KMS-11 (cell line): ENCODE measurements at regions not wholly inside any gene's neighbourhood (a gene's known extent, or its start where the extent isn't known, plus 50 kb on each side); places are given as distances from the start of the nearest gene placed in this dataset.

Source experiments
- H2AFZ ChIP-seq: fragments of 200-600 bp; sonication (generic); 2 replicates; pipeline ENCODE4 v1.6.1; 2016; ENCODE audit warnings: antibody characterized with exemption, mixed run types, low read depth
- H3K27ac ChIP-seq: fragments of 200-600 bp; sonication (generic); 2 replicates; pipeline ENCODE4 v1.6.1; 2016; ENCODE audit warnings: mild to moderate bottlenecking, mixed run types
- H3K27me3 ChIP-seq: fragments of 200-600 bp; sonication (generic); 2 replicates; pipeline ENCODE4 v1.6.1; 2017; ENCODE audit warnings: mild to moderate bottlenecking, low read depth, mixed run types, moderate library complexity; ENCODE audit not compliant: insufficient read depth
- H3K36me3 ChIP-seq: fragments of 200-600 bp; sonication (generic); 2 replicates; pipeline ENCODE4 v1.6.1; 2017; ENCODE audit warnings: mild to moderate bottlenecking, mixed run types; ENCODE audit not compliant: insufficient read depth
- H3K4me1 ChIP-seq: fragments of 200-600 bp; sonication (generic); 2 replicates; pipeline ENCODE4 v1.6.1; 2016; ENCODE audit warnings: mild to moderate bottlenecking, low read depth, mixed run types; ENCODE audit not compliant: poor library complexity, severe bottlenecking
- H3K4me2 ChIP-seq: fragments of 200-600 bp; sonication (generic); 2 replicates; pipeline ENCODE4 v1.7.0; 2016; ENCODE audit warnings: mild to moderate bottlenecking, mixed run types
- H3K4me3 ChIP-seq: fragments of 200-600 bp; sonication (generic); IDR thresholded peaks from 2 replicates; pipeline ENCODE4 v1.6.1; 2017; ENCODE audit warnings: low read depth, low read length, mixed read lengths; ENCODE audit not compliant: insufficient read depth
- H3K79me2 ChIP-seq: fragments of 200-600 bp; sonication (generic); 2 replicates; pipeline ENCODE4 v1.6.1; 2016; ENCODE audit warnings: low read depth, mixed run types; ENCODE audit not compliant: insufficient read depth
- H3K9ac ChIP-seq: fragments of 200-600 bp; sonication (generic); 2 replicates; pipeline ENCODE4 v1.6.1; 2016; ENCODE audit warnings: mild to moderate bottlenecking, mixed run types
- H4K20me1 ChIP-seq: fragments of 200-600 bp; sonication (generic); 2 replicates; pipeline ENCODE4 v1.6.1; 2016; ENCODE audit warnings: mild to moderate bottlenecking, mixed run types; ENCODE audit not compliant: insufficient read depth
- CTCF ChIP-seq: fragments of 200-600 bp; sonication (generic); conservative IDR thresholded peaks from 2 replicates; pipeline ENCODE4 v1.6.1; 2017; ENCODE audit warnings: low read depth, mild to moderate bottlenecking, antibody characterized with exemption, low read length, moderate library complexity, mixed read lengths

DNA sequence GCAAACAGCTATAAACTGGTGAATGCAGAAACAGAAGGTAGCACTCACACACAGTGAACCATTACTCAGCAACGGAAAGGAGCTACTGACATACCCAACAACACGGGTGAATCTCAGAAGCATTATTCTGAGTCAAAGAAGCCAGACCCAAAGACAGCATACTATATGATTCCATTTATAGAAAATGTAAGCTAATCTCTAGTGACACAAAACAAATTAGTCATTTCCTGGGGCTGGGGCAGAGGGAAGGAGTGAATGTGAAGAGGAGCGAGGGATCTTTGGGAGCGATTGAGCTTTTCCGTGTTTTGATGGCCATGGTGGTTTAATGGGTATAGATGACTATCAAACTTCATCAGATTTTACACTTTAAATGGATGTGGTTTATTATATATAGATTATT lies 614.6 kb downstream of the DHX35 start:
- H2AFZ ChIP-seq = no peak overlapping the region
- H3K27ac ChIP-seq = no peak overlapping the region
- H4K20me1 ChIP-seq = no peaks in the 10 kb centered on the region
- no peaks in the 10 kb centered on the region for H3K36me3 ChIP-seq
- H3K4me3 ChIP-seq = no peak overlapping the region
- H3K4me2 ChIP-seq = no peak overlapping the region
- no peaks in the 10 kb centered on the region for H3K27me3 ChIP-seq
- H3K4me1 ChIP-seq = no peaks in the 10 kb centered on the region
- no peak overlapping the region for H3K9ac ChIP-seq
- no peak for TF ChIP-seq CTCF
- no peaks in the 10 kb centered on the region for H3K79me2 ChIP-seq

DNA sequence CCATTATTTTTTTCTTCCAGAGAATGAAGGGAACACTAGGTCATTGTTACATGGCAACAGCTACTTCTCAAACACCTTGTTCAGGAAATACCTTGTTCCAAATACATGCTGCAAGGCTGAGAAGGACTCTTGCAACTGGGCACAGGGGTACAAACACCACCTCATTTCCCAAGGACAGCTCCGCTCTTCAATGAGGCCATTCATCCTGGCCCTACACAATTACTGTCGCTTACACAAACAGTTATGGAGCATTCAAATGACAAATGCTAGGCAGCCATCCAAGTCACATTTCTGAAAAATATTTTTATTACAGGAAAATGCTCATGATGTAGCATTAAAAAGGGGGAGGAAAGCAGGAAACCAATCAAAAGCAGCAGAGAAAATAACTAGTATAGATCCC lies 611.9 kb downstream of the DHX35 start:
- Histone ChIP-seq H3K4me2 (no peak overlapping the region), H3K4me3 (no peak overlapping the region), H3K27ac (no peak overlapping the region), H4K20me1 (no peaks in the 10 kb centered on the region), H3K4me1 (peaks cover 7% of the 10 kb centered on the region), H3K9ac (no peak overlapping the region), H3K36me3 (no peaks in the 10 kb centered on the region), H2AFZ (no peak overlapping the region), H3K27me3 (no peaks in the 10 kb centered on the region), H3K79me2 (no peaks in the 10 kb centered on the region)
- no peak for TF ChIP-seq CTCF

- Histone ChIP-seq H2AFZ (no peak overlapping the region), H3K36me3 (no peaks in the 10 kb centered on the region), H3K79me2 (no peaks in the 10 kb centered on the region), H3K9ac (no peak overlapping the region), H3K4me2 (no peak overlapping the region), H3K27me3 (no peaks in the 10 kb centered on the region), H4K20me1 (no peaks in the 10 kb centered on the region), H3K27ac (no peak overlapping the region), H3K4me3 (no peak overlapping the region), H3K4me1 (peaks cover 29% of the 10 kb centered on the region)
- TF ChIP-seq CTCF = no peak
These were observed 609.0 kb downstream of the DHX35 start for GRCh38 chr20:39571171-39571570.

- TF ChIP-seq CTCF = no peak
- H3K9ac ChIP-seq = no peak overlapping the region
- H2AFZ ChIP-seq = peak overlapping the region; percentile 5; the same call in 1 of the 2 replicates
- no peaks in the 10 kb centered on the region for H4K20me1 ChIP-seq
- no peaks in the 10 kb centered on the region for H3K36me3 ChIP-seq
- H3K79me2 ChIP-seq = no peaks in the 10 kb centered on the region
- peak overlapping the region; percentile 13; the same call in 1 of the 2 replicates for H3K27ac ChIP-seq
- H3K27me3 ChIP-seq = no peaks in the 10 kb centered on the region
- no peak overlapping the region for H3K4me3 ChIP-seq
- H3K4me1 ChIP-seq = peaks cover 29% of the 10 kb centered on the region
- peak overlapping the region; percentile 29 for H3K4me2 ChIP-seq
These were observed 606.0 kb downstream of the DHX35 start for GRCh38 chr20:39568109-39568508.
